ENCODE measurements at regions not wholly inside any gene's neighbourhood (a gene's known extent, or its start where the extent isn't known, plus 50 kb on each side); places are given as distances from the start of the nearest gene placed in this dataset.

GRCh38 chr18:21187886-21188285 lies 54.1 kb upstream of the GREB1L start:
- H3K27me3 ChIP-seq (ENCODE audit: control insufficient read depth, insufficient read depth, low read length), result no peaks in the 10 kb centered on the region
- TF ChIP-seq, protein P1, sequence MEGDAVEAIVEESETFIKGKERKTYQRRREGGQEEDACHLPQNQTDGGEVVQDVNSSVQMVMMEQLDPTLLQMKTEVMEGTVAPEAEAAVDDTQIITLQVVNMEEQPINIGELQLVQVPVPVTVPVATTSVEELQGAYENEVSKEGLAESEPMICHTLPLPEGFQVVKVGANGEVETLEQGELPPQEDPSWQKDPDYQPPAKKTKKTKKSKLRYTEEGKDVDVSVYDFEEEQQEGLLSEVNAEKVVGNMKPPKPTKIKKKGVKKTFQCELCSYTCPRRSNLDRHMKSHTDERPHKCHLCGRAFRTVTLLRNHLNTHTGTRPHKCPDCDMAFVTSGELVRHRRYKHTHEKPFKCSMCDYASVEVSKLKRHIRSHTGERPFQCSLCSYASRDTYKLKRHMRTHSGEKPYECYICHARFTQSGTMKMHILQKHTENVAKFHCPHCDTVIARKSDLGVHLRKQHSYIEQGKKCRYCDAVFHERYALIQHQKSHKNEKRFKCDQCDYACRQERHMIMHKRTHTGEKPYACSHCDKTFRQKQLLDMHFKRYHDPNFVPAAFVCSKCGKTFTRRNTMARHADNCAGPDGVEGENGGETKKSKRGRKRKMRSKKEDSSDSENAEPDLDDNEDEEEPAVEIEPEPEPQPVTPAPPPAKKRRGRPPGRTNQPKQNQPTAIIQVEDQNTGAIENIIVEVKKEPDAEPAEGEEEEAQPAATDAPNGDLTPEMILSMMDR (IDR thresholded peaks at IDR 0.05; ENCODE audit: insufficient read depth, low read length, poor library complexity, severe bottlenecking), result no peak
- DNase-seq (ENCODE audit: low read depth), result no peak

GRCh38 chr18:21191596-21192307 lies 50.3 kb upstream of the GREB1L start:
- no peak overlapping the region for H3K4me3 ChIP-seq (ENCODE audit: low read depth, low read length)
- no peak for DNase-seq (ENCODE audit: low read depth)
- no peaks in the 10 kb centered on the region for H3K36me3 ChIP-seq (ENCODE audit: control insufficient read depth, insufficient read depth, low read length)
- no peaks in the 10 kb centered on the region for H3K27me3 ChIP-seq (ENCODE audit: control insufficient read depth, insufficient read depth, low read length)
- TF ChIP-seq, protein P1 (IDR thresholded peaks at IDR 0.05; ENCODE audit: insufficient read depth, low read length, poor library complexity, severe bottlenecking), result peak; percentile 83

More at GRCh38 chr18:21187886-21188285, 54.1 kb upstream of the GREB1L start:
- H3K4me3 ChIP-seq (ENCODE audit: low read depth, low read length), result no peak overlapping the region
- H3K36me3 ChIP-seq (ENCODE audit: control insufficient read depth, insufficient read depth, low read length), result no peaks in the 10 kb centered on the region

Data from kidney epithelial cell (primary cell).